ENCODE measurements at regions not wholly inside any gene's neighbourhood (a gene's known extent, or its start where the extent isn't known, plus 50 kb on each side); places are given as distances from the start of the nearest gene placed in this dataset.

DNA sequence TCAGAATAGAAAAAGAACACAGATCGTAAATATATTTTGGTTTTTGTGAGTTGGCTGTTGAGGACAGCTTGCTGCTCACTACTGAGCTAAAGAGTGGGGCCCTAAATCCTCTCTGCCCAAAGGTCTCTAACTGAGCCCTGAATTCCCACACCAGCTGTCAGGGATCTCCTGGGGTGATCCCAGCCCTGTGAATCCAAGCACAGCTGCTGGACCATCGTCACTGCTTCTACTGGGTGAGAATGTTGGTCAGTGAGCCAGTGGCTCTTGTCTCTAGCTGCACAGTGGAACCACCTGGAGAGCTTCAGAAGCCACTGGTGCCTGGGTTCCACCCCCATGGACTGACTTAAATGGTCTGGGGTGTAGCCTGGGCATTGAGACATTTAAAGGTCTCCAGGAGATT is 90.5 kb upstream of the IL12A start:
- DNase-seq (ENCODE audit: low spot score) = no peak
- no peak overlapping the region for H3K27ac ChIP-seq
- WGBS (ENCODE audit: low lambda C conversion rate, missing lambda C conversion rate) = 90% methylated on average over 2 of the region's 2 CpGs

DNA sequence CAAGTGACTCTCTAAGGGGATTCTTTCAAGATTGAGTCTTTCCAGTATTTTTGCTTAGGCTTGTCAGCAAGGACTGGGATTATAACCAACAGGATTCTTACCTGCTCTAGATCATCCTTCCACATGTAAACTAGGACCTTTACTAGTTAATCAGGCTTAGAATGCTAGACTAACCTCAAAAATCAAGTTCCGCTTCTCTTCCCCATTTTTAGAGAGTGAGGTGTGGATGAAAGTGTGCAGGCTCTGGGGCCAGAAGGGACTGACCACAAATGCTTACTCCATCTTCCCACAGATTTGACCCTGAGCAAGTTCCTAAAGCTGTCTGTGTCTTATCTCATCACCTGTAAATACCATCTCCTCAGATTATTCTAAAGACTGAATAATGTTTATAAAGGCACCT is 89.5 kb upstream of the IL12A start:
- Histone ChIP-seq H3K4me2 (no peak overlapping the region), H3K4me1 (ENCODE audit: insufficient read depth) (no peaks in the 10 kb centered on the region), H3K79me2 (no peaks in the 10 kb centered on the region), H4K20me1 (ENCODE audit: insufficient read depth, poor library complexity, severe bottlenecking) (no peaks in the 10 kb centered on the region), H2AFZ (no peak overlapping the region), H3K27ac (no peak overlapping the region), H3K36me3 (replicated peaks; ENCODE audit: insufficient read depth, low read depth) (no peaks in the 10 kb centered on the region), H3K9me3 (ENCODE audit: low read depth) (no peaks in the 10 kb centered on the region), H3K9me2 (replicated peaks; ENCODE audit: insufficient read depth) (no peaks in the 10 kb centered on the region), H3K27me3 (no peaks in the 10 kb centered on the region), H3K4me3 (no peak overlapping the region)
- no peak for DNase-seq (ENCODE audit: low spot score)
- TF ChIP-seq, protein P1, sequence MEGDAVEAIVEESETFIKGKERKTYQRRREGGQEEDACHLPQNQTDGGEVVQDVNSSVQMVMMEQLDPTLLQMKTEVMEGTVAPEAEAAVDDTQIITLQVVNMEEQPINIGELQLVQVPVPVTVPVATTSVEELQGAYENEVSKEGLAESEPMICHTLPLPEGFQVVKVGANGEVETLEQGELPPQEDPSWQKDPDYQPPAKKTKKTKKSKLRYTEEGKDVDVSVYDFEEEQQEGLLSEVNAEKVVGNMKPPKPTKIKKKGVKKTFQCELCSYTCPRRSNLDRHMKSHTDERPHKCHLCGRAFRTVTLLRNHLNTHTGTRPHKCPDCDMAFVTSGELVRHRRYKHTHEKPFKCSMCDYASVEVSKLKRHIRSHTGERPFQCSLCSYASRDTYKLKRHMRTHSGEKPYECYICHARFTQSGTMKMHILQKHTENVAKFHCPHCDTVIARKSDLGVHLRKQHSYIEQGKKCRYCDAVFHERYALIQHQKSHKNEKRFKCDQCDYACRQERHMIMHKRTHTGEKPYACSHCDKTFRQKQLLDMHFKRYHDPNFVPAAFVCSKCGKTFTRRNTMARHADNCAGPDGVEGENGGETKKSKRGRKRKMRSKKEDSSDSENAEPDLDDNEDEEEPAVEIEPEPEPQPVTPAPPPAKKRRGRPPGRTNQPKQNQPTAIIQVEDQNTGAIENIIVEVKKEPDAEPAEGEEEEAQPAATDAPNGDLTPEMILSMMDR (IDR thresholded peaks at IDR 0.05; ENCODE audit: poor library complexity) = no peak
- TF ChIP-seq EZH2phosphoT487 (IDR thresholded peaks at IDR 0.05; ENCODE audit: low read depth, severe bottlenecking, unreplicated experiment) (no peak), EZH2 (IDR thresholded peaks at IDR 0.05; ENCODE audit: borderline replicate concordance) (no peak)
- 94% methylated on average over 1 of the region's 1 CpG for WGBS (ENCODE audit: low lambda C conversion rate, missing lambda C conversion rate)

More for the DNA sequence above, 90.5 kb upstream of the IL12A start:
- H3K36me3 ChIP-seq (replicated peaks; ENCODE audit: insufficient read depth, low read depth) = no peaks in the 10 kb centered on the region
- TF ChIP-seq EZH2 (IDR thresholded peaks at IDR 0.05; ENCODE audit: borderline replicate concordance) (no peak), EZH2phosphoT487 (IDR thresholded peaks at IDR 0.05; ENCODE audit: low read depth, severe bottlenecking, unreplicated experiment) (no peak)
- TF ChIP-seq, protein P1 (IDR thresholded peaks at IDR 0.05; ENCODE audit: poor library complexity) = no peak
- no peaks in the 10 kb centered on the region for H4K20me1 ChIP-seq (ENCODE audit: insufficient read depth, poor library complexity, severe bottlenecking)
- H3K27me3 ChIP-seq = no peaks in the 10 kb centered on the region
- no peaks in the 10 kb centered on the region for H3K79me2 ChIP-seq
- no peak overlapping the region for H2AFZ ChIP-seq
- no peaks in the 10 kb centered on the region for H3K9me3 ChIP-seq (ENCODE audit: low read depth)
- no peak overlapping the region for H3K4me3 ChIP-seq
- H3K4me2 ChIP-seq = no peak overlapping the region
- H3K4me1 ChIP-seq (ENCODE audit: insufficient read depth) = no peaks in the 10 kb centered on the region
- no peaks in the 10 kb centered on the region for H3K9me2 ChIP-seq (replicated peaks; ENCODE audit: insufficient read depth)

DNA sequence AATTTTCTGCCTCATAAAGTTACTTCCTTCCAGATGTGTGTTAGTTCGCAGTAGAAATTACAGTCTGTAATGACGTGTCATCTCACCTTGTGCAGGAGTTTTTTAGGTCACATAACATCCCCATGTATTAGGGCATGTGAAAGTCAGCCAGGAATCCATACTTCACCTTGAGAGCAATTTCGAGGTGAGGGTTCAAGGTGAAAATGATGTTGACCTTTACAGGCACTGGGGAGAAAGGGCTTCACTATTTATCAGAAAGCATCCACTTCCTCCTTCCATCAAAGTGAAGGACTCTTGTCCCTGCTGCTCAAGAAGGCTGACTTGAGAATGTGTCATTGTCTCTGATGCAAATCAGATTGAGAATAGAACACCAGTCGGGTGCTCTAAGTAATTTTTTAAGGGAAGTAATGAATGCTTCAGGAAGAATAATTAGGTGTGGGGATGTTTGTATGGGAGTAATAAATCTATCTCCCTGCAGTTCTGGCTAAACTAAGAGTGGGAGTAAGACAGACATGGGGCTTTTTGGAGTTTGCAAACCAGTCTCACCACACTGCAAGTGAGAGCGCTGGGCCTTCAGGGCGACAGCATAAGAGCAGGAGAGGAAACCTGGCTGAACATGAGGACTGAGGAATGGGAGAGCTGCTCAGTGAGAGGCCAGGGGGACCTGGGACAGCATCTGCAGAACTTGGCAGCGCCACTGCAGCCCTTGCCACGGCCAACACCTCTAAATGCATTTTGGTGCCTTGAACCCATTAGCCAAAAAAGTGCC is 85.9 kb upstream of the IL12A start:
- no peaks in the 10 kb centered on the region for H3K4me1 ChIP-seq (ENCODE audit: insufficient read depth)
- 78% methylated on average over 8 of the region's 8 CpGs for WGBS (ENCODE audit: low lambda C conversion rate, missing lambda C conversion rate)
- TF ChIP-seq EZH2phosphoT487 (IDR thresholded peaks at IDR 0.05; ENCODE audit: low read depth, severe bottlenecking, unreplicated experiment) = no peak
- TF ChIP-seq, protein P1 (IDR thresholded peaks at IDR 0.05; ENCODE audit: poor library complexity) = no peak

More for the DNA sequence above, 85.9 kb upstream of the IL12A start:
- Histone ChIP-seq H3K4me3 (no peak overlapping the region), H3K36me3 (replicated peaks; ENCODE audit: insufficient read depth, low read depth) (no peaks in the 10 kb centered on the region), H4K20me1 (ENCODE audit: insufficient read depth, poor library complexity, severe bottlenecking) (no peaks in the 10 kb centered on the region), H3K9me2 (replicated peaks; ENCODE audit: insufficient read depth) (no peaks in the 10 kb centered on the region), H3K9me3 (ENCODE audit: low read depth) (no peaks in the 10 kb centered on the region), H3K4me2 (no peak overlapping the region), H3K27ac (no peak overlapping the region), H3K79me2 (no peaks in the 10 kb centered on the region), H2AFZ (no peak overlapping the region), H3K27me3 (no peaks in the 10 kb centered on the region)
- DNase-seq (ENCODE audit: low spot score) = no peak

Data from hepatocyte (in vitro differentiated cells).